ENCODE measurements at regions not wholly inside any gene's neighbourhood (a gene's known extent, or its start where the extent isn't known, plus 50 kb on each side); places are given as distances from the start of the nearest gene placed in this dataset.

GRCh38 chr5:13624283-13625074, 320.0 kb downstream of the DNAH5 start:
- Mint-ChIP-seq H3K4me1 (ENCODE audit: low read depth, unreplicated experiment) (peaks cover 2% of the 10 kb centered on the region), H3K27me3 (ENCODE audit: unreplicated experiment) (no peaks in the 10 kb centered on the region), H3K36me3 (ENCODE audit: unreplicated experiment) (no peaks in the 10 kb centered on the region), H3K9me3 (ENCODE audit: unreplicated experiment) (peaks cover 2% of the 10 kb centered on the region), H3K4me3 (ENCODE audit: unreplicated experiment) (no peak overlapping the region), H3K27ac (ENCODE audit: unreplicated experiment) (no peak overlapping the region)
- no peak for TF ChIP-seq CTCF (IDR thresholded peaks at IDR 0.05; ENCODE audit: partially characterized antibody, unreplicated experiment)
- DNase-seq = no peak

GRCh38 chr5:13613621-13614020, 330.9 kb downstream of the DNAH5 start:
- Mint-ChIP-seq H3K4me3 (ENCODE audit: unreplicated experiment) (no peak overlapping the region), H3K9me3 (ENCODE audit: unreplicated experiment) (peaks cover 1% of the 10 kb centered on the region), H3K27me3 (ENCODE audit: unreplicated experiment) (peaks cover 2% of the 10 kb centered on the region), H3K27ac (ENCODE audit: unreplicated experiment) (no peak overlapping the region), H3K4me1 (ENCODE audit: low read depth, unreplicated experiment) (no peaks in the 10 kb centered on the region), H3K36me3 (ENCODE audit: unreplicated experiment) (no peaks in the 10 kb centered on the region)
- no peak for DNase-seq
- no peak for TF ChIP-seq CTCF (IDR thresholded peaks at IDR 0.05; ENCODE audit: partially characterized antibody, unreplicated experiment)

GRCh38 chr5:13611604-13612003, 332.9 kb downstream of the DNAH5 start:
- Mint-ChIP-seq H3K27ac (ENCODE audit: unreplicated experiment) (no peak overlapping the region), H3K9me3 (ENCODE audit: unreplicated experiment) (peaks cover 1% of the 10 kb centered on the region), H3K27me3 (ENCODE audit: unreplicated experiment) (peaks cover 2% of the 10 kb centered on the region), H3K4me3 (ENCODE audit: unreplicated experiment) (no peak overlapping the region), H3K4me1 (ENCODE audit: low read depth, unreplicated experiment) (no peaks in the 10 kb centered on the region), H3K36me3 (ENCODE audit: unreplicated experiment) (no peaks in the 10 kb centered on the region)
- TF ChIP-seq CTCF (IDR thresholded peaks at IDR 0.05; ENCODE audit: partially characterized antibody, unreplicated experiment) = no peak
- DNase-seq = no peak

GRCh38 chr5:13609504-13609903, 335.0 kb downstream of the DNAH5 start:
- peaks cover 4% of the 10 kb centered on the region for H3K27me3 Mint-ChIP-seq (ENCODE audit: unreplicated experiment)
- no peaks in the 10 kb centered on the region for H3K9me3 Mint-ChIP-seq (ENCODE audit: unreplicated experiment)
- DNase-seq = no peak
- H3K4me3 Mint-ChIP-seq (ENCODE audit: unreplicated experiment) = no peak overlapping the region
- no peak for TF ChIP-seq CTCF (IDR thresholded peaks at IDR 0.05; ENCODE audit: partially characterized antibody, unreplicated experiment)
- no peak overlapping the region for H3K27ac Mint-ChIP-seq (ENCODE audit: unreplicated experiment)
- no peaks in the 10 kb centered on the region for H3K4me1 Mint-ChIP-seq (ENCODE audit: low read depth, unreplicated experiment)
- no peaks in the 10 kb centered on the region for H3K36me3 Mint-ChIP-seq (ENCODE audit: unreplicated experiment)

- no peaks in the 10 kb centered on the region for H3K4me1 Mint-ChIP-seq (ENCODE audit: low read depth, unreplicated experiment)
- no peaks in the 10 kb centered on the region for H3K9me3 Mint-ChIP-seq (ENCODE audit: unreplicated experiment)
- DNase-seq = no peak
- TF ChIP-seq CTCF (IDR thresholded peaks at IDR 0.05; ENCODE audit: partially characterized antibody, unreplicated experiment) = no peak
- H3K36me3 Mint-ChIP-seq (ENCODE audit: unreplicated experiment) = no peaks in the 10 kb centered on the region
- no peak overlapping the region for H3K27ac Mint-ChIP-seq (ENCODE audit: unreplicated experiment)
- no peak overlapping the region for H3K4me3 Mint-ChIP-seq (ENCODE audit: unreplicated experiment)
- H3K27me3 Mint-ChIP-seq (ENCODE audit: unreplicated experiment) = peaks cover 2% of the 10 kb centered on the region
Measured at GRCh38 chr5:13606051-13606450, 338.4 kb downstream of the DNAH5 start.
